ENCODE measurements at regions not wholly inside any gene's neighbourhood (a gene's known extent, or its start where the extent isn't known, plus 50 kb on each side); places are given as distances from the start of the nearest gene placed in this dataset.

- H3K4me3 ChIP-seq (replicated peaks; ENCODE audit: low read depth, low read length) = no peak overlapping the region
- H3K27me3 ChIP-seq (replicated peaks; ENCODE audit: control insufficient read depth, insufficient read depth, low read length) = no peaks in the 10 kb centered on the region
- no peak for TF ChIP-seq CTCF (IDR thresholded peaks at IDR 0.05; ENCODE audit: insufficient read depth, low read length, poor library complexity, severe bottlenecking)
- DNase-seq (ENCODE audit: extremely low read depth, insufficient read length) = no peak
- H3K36me3 ChIP-seq (ENCODE audit: control insufficient read depth, insufficient read depth, low read length) = no peaks in the 10 kb centered on the region
Measured at GRCh38 chr7:110017405-110017804, 1073.5 kb upstream of the LRRN3 start.

GRCh38 chr7:110027385-110027784, 1063.5 kb upstream of the LRRN3 start:
- H3K4me3 ChIP-seq (replicated peaks; ENCODE audit: low read depth, low read length) = no peak overlapping the region
- TF ChIP-seq CTCF (IDR thresholded peaks at IDR 0.05; ENCODE audit: insufficient read depth, low read length, poor library complexity, severe bottlenecking) = no peak
- no peak for DNase-seq (ENCODE audit: extremely low read depth, insufficient read length)
- no peaks in the 10 kb centered on the region for H3K36me3 ChIP-seq (ENCODE audit: control insufficient read depth, insufficient read depth, low read length)
- H3K27me3 ChIP-seq (replicated peaks; ENCODE audit: control insufficient read depth, insufficient read depth, low read length) = no peaks in the 10 kb centered on the region

- TF ChIP-seq CTCF (IDR thresholded peaks at IDR 0.05; ENCODE audit: insufficient read depth, low read length, poor library complexity, severe bottlenecking) = no peak
- Histone ChIP-seq H3K36me3 (ENCODE audit: control insufficient read depth, insufficient read depth, low read length) (no peaks in the 10 kb centered on the region), H3K27me3 (replicated peaks; ENCODE audit: control insufficient read depth, insufficient read depth, low read length) (no peaks in the 10 kb centered on the region), H3K4me3 (replicated peaks; ENCODE audit: low read depth, low read length) (no peak overlapping the region)
- DNase-seq (ENCODE audit: extremely low read depth, insufficient read length) = no peak
Measured at GRCh38 chr7:110043519-110043918, 1047.4 kb upstream of the LRRN3 start.

DNA sequence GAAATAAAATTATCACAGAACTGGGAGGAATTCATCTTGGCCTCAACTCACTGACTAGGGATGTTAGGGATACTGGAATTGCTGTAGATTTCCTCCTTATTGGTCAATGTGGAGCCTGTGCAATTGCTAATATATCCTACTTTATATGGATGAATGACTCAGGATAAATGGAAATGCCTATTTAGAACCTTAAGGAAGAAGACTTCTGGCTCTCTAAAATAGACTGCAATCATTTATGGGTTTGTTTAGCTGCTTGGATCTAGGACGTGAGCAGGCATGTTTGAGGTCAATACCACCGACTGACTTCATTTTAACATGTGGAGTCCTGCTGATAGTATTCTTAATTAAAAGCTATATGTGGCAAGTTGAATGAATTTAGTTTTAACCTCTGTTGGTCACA, 1040.1 kb upstream of the LRRN3 start:
- no peak overlapping the region for H3K4me3 ChIP-seq (replicated peaks; ENCODE audit: low read depth, low read length)
- no peak for TF ChIP-seq CTCF (IDR thresholded peaks at IDR 0.05; ENCODE audit: insufficient read depth, low read length, poor library complexity, severe bottlenecking)

DNA sequence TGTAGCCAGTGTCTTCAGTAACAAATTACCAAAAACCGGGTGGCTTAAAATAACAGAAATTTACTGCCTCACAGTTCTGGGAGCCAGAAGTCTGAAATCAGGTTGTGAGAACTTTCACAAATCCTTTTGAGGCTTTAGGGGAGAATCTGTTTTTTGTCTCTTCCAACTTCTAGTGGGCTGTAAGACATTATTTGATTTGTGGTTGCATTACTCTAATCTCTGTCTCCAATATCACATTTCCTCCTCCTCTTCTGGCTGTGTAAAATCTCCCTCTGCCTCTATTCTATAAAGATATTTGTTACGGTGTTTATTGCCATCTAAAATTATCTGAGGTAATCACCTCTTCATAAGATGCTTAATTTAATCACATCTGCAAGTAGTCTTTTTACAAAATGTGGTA, 1039.6 kb upstream of the LRRN3 start:
- no peak for TF ChIP-seq CTCF (IDR thresholded peaks at IDR 0.05; ENCODE audit: insufficient read depth, low read length, poor library complexity, severe bottlenecking)

More for the DNA sequence above, 1040.1 kb upstream of the LRRN3 start:
- Histone ChIP-seq H3K36me3 (ENCODE audit: control insufficient read depth, insufficient read depth, low read length) (no peaks in the 10 kb centered on the region), H3K27me3 (replicated peaks; ENCODE audit: control insufficient read depth, insufficient read depth, low read length) (no peaks in the 10 kb centered on the region)
- DNase-seq (ENCODE audit: extremely low read depth, insufficient read length) = no peak

GRCh38 chr7:110056331-110056730, 1034.6 kb upstream of the LRRN3 start:
- H3K4me3 ChIP-seq (replicated peaks; ENCODE audit: low read depth, low read length) = no peak overlapping the region
- TF ChIP-seq CTCF (IDR thresholded peaks at IDR 0.05; ENCODE audit: insufficient read depth, low read length, poor library complexity, severe bottlenecking) = no peak
- H3K27me3 ChIP-seq (replicated peaks; ENCODE audit: control insufficient read depth, insufficient read depth, low read length) = no peaks in the 10 kb centered on the region
- H3K36me3 ChIP-seq (ENCODE audit: control insufficient read depth, insufficient read depth, low read length) = no peaks in the 10 kb centered on the region
- no peak for DNase-seq (ENCODE audit: extremely low read depth, insufficient read length)

More for the DNA sequence above, 1039.6 kb upstream of the LRRN3 start:
- Histone ChIP-seq H3K27me3 (replicated peaks; ENCODE audit: control insufficient read depth, insufficient read depth, low read length) (no peaks in the 10 kb centered on the region), H3K36me3 (ENCODE audit: control insufficient read depth, insufficient read depth, low read length) (no peaks in the 10 kb centered on the region), H3K4me3 (replicated peaks; ENCODE audit: low read depth, low read length) (no peak overlapping the region)
- DNase-seq (ENCODE audit: extremely low read depth, insufficient read length) = no peak
